ENCODE measurements at regions not wholly inside any gene's neighbourhood (a gene's known extent, or its start where the extent isn't known, plus 50 kb on each side); places are given as distances from the start of the nearest gene placed in this dataset.
"Not testable (repeated sequence)": the region's sequence is repeated elsewhere in the genome, so short reads cannot be mapped to it uniquely, and the experiment has no call there.

DNA sequence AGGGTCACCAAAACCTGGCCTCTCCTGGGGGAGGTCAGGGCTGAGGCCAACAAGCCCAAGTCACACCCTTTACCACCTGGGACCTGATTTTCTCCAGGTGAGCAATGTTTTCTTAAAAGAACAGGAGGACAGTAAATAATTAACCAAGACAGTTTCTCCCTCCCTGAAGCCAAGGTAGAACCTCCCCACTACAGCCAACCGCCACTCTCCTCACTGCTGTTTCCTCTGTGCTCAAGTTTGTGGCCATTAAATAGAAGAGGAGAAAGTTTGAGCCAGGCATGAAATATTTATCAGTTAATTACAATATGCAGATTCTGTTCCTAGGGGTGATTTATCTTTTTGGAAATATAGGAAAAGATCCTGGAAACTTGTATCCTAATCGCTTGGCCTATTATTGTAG lies 150.6 kb upstream of the ANKRD20A1 start:
- H3K27me3 Mint-ChIP-seq (ENCODE audit: low read depth in 3 of 3); intact Hi-C loops (cut with micrococcal nuclease); H3K79me2 ChIP-seq (ENCODE audit: insufficient read depth, low read length); H3K27ac Mint-ChIP-seq; H3K4me1 Mint-ChIP-seq; H3K27ac ChIP-seq (ENCODE audit: low read depth in 1 of 2, low read length in 2 of 2); H3K9ac ChIP-seq (ENCODE audit: insufficient read depth, low read length, poor library complexity, severe bottlenecking); H3K4me2 ChIP-seq (replicated peaks; ENCODE audit: extremely low read depth, low read length, poor library complexity, severe bottlenecking); H2AFZ ChIP-seq (ENCODE audit: insufficient read depth, low read depth, low read length, poor library complexity, severe bottlenecking); H4K20me1 ChIP-seq (ENCODE audit: insufficient read depth, low read length); H3K36me3 ChIP-seq (replicated peaks in 1 of 2; ENCODE audit: control insufficient read depth in 1 of 2, insufficient read depth in 2 of 2, low read length in 2 of 2); H3K9me3 ChIP-seq (replicated peaks in 1 of 2; ENCODE audit: control insufficient read depth in 1 of 2, insufficient read depth in 1 of 2, low read length in 2 of 2); DNase-seq; H3K4me1 ChIP-seq (ENCODE audit: control insufficient read depth in 1 of 2, insufficient read depth in 2 of 2, low read length in 2 of 2); H3K36me3 Mint-ChIP-seq; H3K27me3 ChIP-seq (ENCODE audit: control insufficient read depth in 2 of 2, insufficient read depth in 2 of 2, low read length in 2 of 2); H3K9me3 Mint-ChIP-seq; H3K4me3 ChIP-seq (replicated peaks in 1 of 3; ENCODE audit: low read depth in 2 of 3, low read length in 3 of 3); H3K4me3 Mint-ChIP-seq: not testable (repeated sequence)
- no CpG with 5 or more reads among the region's 2 CpGs for WGBS (ENCODE audit: insufficient coverage)

GRCh38 chr9:67711429-67711828 lies 147.3 kb upstream of the ANKRD20A1 start:
- DNase-seq; H3K27me3 ChIP-seq (ENCODE audit: control insufficient read depth in 2 of 2, insufficient read depth in 2 of 2, low read length in 2 of 2); H3K9me3 Mint-ChIP-seq; H3K4me2 ChIP-seq (replicated peaks; ENCODE audit: extremely low read depth, low read length, poor library complexity, severe bottlenecking); H3K4me3 ChIP-seq (replicated peaks in 1 of 3; ENCODE audit: low read depth in 2 of 3, low read length in 3 of 3); H3K4me3 Mint-ChIP-seq; H3K27ac ChIP-seq (ENCODE audit: low read depth in 1 of 2, low read length in 2 of 2); H3K27ac Mint-ChIP-seq; H3K4me1 Mint-ChIP-seq; H2AFZ ChIP-seq (ENCODE audit: insufficient read depth, low read depth, low read length, poor library complexity, severe bottlenecking); H3K4me1 ChIP-seq (ENCODE audit: control insufficient read depth in 1 of 2, insufficient read depth in 2 of 2, low read length in 2 of 2); H3K9me3 ChIP-seq (replicated peaks in 1 of 2; ENCODE audit: control insufficient read depth in 1 of 2, insufficient read depth in 1 of 2, low read length in 2 of 2); H3K79me2 ChIP-seq (ENCODE audit: insufficient read depth, low read length); H3K27me3 Mint-ChIP-seq (ENCODE audit: low read depth in 3 of 3); H3K9ac ChIP-seq (ENCODE audit: insufficient read depth, low read length, poor library complexity, severe bottlenecking); H4K20me1 ChIP-seq (ENCODE audit: insufficient read depth, low read length); intact Hi-C loops (cut with micrococcal nuclease); H3K36me3 Mint-ChIP-seq; H3K36me3 ChIP-seq (replicated peaks in 1 of 2; ENCODE audit: control insufficient read depth in 1 of 2, insufficient read depth in 2 of 2, low read length in 2 of 2): not testable (repeated sequence)
- no CpG with 5 or more reads among the region's 32 CpGs for WGBS (ENCODE audit: insufficient coverage)

- H3K4me1 Mint-ChIP-seq; H3K79me2 ChIP-seq (ENCODE audit: insufficient read depth, low read length); H3K4me2 ChIP-seq (replicated peaks; ENCODE audit: extremely low read depth, low read length, poor library complexity, severe bottlenecking); H3K27me3 ChIP-seq (ENCODE audit: control insufficient read depth in 2 of 2, insufficient read depth in 2 of 2, low read length in 2 of 2); H2AFZ ChIP-seq (ENCODE audit: insufficient read depth, low read depth, low read length, poor library complexity, severe bottlenecking); H3K27ac Mint-ChIP-seq; intact Hi-C loops (cut with micrococcal nuclease); H3K4me1 ChIP-seq (ENCODE audit: control insufficient read depth in 1 of 2, insufficient read depth in 2 of 2, low read length in 2 of 2); H3K4me3 ChIP-seq (replicated peaks in 1 of 3; ENCODE audit: low read depth in 2 of 3, low read length in 3 of 3); H3K9ac ChIP-seq (ENCODE audit: insufficient read depth, low read length, poor library complexity, severe bottlenecking); H3K27ac ChIP-seq (ENCODE audit: low read depth in 1 of 2, low read length in 2 of 2); H3K9me3 Mint-ChIP-seq; H3K36me3 ChIP-seq (replicated peaks in 1 of 2; ENCODE audit: control insufficient read depth in 1 of 2, insufficient read depth in 2 of 2, low read length in 2 of 2); H3K9me3 ChIP-seq (replicated peaks in 1 of 2; ENCODE audit: control insufficient read depth in 1 of 2, insufficient read depth in 1 of 2, low read length in 2 of 2); H4K20me1 ChIP-seq (ENCODE audit: insufficient read depth, low read length); H3K27me3 Mint-ChIP-seq (ENCODE audit: low read depth in 3 of 3); H3K36me3 Mint-ChIP-seq: not testable (repeated sequence)
- peak overlapping the region in 1 of 2 donors; percentile 71 for H3K4me3 Mint-ChIP-seq
- peak in 1 of 3 donors; percentile 0 for DNase-seq
- no CpG with 5 or more reads among the region's 10 CpGs for WGBS (ENCODE audit: insufficient coverage)
Observed at GRCh38 chr9:67711931-67712330, 146.8 kb upstream of the ANKRD20A1 start.

DNA sequence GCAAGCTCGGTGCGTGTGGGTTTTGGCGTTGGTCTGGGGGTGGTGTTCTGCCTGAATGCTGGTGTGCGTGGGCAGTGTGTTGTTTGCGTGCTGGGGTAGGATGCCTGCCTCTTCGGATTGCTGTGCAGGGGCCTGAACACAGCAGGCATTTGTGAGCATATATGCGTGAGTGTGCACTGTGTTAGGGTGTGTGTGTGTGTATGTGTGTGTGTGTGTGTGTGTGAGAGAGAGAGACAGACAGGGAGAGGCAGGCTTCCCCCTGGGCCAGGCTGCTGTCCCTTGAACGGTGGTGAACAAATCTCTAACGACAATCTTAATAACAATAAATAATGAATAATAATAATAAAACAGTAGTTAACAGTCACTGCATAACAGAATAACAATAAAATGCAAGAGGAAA lies 145.8 kb upstream of the ANKRD20A1 start:
- H3K79me2 ChIP-seq (ENCODE audit: insufficient read depth, low read length); H3K4me1 Mint-ChIP-seq; H3K9me3 ChIP-seq (replicated peaks in 1 of 2; ENCODE audit: control insufficient read depth in 1 of 2, insufficient read depth in 1 of 2, low read length in 2 of 2); H3K36me3 Mint-ChIP-seq; H3K4me2 ChIP-seq (replicated peaks; ENCODE audit: extremely low read depth, low read length, poor library complexity, severe bottlenecking); H3K36me3 ChIP-seq (replicated peaks in 1 of 2; ENCODE audit: control insufficient read depth in 1 of 2, insufficient read depth in 2 of 2, low read length in 2 of 2); H2AFZ ChIP-seq (ENCODE audit: insufficient read depth, low read depth, low read length, poor library complexity, severe bottlenecking); H4K20me1 ChIP-seq (ENCODE audit: insufficient read depth, low read length); H3K9me3 Mint-ChIP-seq; H3K9ac ChIP-seq (ENCODE audit: insufficient read depth, low read length, poor library complexity, severe bottlenecking); H3K27me3 Mint-ChIP-seq (ENCODE audit: low read depth in 3 of 3); H3K27me3 ChIP-seq (ENCODE audit: control insufficient read depth in 2 of 2, insufficient read depth in 2 of 2, low read length in 2 of 2); DNase-seq; H3K4me1 ChIP-seq (ENCODE audit: control insufficient read depth in 1 of 2, insufficient read depth in 2 of 2, low read length in 2 of 2); intact Hi-C loops (cut with micrococcal nuclease); H3K27ac Mint-ChIP-seq; H3K27ac ChIP-seq (ENCODE audit: low read depth in 1 of 2, low read length in 2 of 2); H3K4me3 ChIP-seq (replicated peaks in 1 of 3; ENCODE audit: low read depth in 2 of 3, low read length in 3 of 3): not testable (repeated sequence)
- peak overlapping the region in 1 of 2 donors; percentile 71 for H3K4me3 Mint-ChIP-seq
- WGBS (ENCODE audit: insufficient coverage) = no CpG with 5 or more reads among the region's 9 CpGs
